ENCODE measurements at regions not wholly inside any gene's neighbourhood (a gene's known extent, or its start where the extent isn't known, plus 50 kb on each side); places are given as distances from the start of the nearest gene placed in this dataset.

DNA sequence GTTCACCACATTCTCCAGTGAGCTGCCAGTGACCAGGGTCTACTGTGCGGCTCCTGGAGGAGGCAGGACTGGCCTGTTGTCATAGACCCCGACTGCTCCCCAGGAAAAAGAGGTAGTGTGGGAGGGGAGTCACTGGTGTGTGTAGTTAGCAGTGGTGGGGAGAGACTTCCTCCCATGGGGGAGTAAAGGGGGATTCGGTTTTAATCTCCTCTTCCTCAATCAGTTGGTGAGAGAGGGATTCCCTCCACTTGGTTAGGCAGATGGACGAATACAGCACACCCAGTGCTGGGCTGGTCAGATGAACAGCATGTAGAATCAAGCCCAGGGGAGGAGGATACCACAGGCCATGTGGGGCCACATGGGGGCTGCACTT is 207.6 kb upstream of the S1PR3 start:
- TF ChIP-seq, protein P1, sequence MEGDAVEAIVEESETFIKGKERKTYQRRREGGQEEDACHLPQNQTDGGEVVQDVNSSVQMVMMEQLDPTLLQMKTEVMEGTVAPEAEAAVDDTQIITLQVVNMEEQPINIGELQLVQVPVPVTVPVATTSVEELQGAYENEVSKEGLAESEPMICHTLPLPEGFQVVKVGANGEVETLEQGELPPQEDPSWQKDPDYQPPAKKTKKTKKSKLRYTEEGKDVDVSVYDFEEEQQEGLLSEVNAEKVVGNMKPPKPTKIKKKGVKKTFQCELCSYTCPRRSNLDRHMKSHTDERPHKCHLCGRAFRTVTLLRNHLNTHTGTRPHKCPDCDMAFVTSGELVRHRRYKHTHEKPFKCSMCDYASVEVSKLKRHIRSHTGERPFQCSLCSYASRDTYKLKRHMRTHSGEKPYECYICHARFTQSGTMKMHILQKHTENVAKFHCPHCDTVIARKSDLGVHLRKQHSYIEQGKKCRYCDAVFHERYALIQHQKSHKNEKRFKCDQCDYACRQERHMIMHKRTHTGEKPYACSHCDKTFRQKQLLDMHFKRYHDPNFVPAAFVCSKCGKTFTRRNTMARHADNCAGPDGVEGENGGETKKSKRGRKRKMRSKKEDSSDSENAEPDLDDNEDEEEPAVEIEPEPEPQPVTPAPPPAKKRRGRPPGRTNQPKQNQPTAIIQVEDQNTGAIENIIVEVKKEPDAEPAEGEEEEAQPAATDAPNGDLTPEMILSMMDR (IDR thresholded peaks at IDR 0.05; ENCODE audit: low read depth, low read length) = no peak
- TF ChIP-seq EZH2phosphoT487 (IDR thresholded peaks at IDR 0.05; ENCODE audit: low read depth) = no peak
